ENCODE measurements at regions not wholly inside any gene's neighbourhood (a gene's known extent, or its start where the extent isn't known, plus 50 kb on each side); places are given as distances from the start of the nearest gene placed in this dataset.

DNA sequence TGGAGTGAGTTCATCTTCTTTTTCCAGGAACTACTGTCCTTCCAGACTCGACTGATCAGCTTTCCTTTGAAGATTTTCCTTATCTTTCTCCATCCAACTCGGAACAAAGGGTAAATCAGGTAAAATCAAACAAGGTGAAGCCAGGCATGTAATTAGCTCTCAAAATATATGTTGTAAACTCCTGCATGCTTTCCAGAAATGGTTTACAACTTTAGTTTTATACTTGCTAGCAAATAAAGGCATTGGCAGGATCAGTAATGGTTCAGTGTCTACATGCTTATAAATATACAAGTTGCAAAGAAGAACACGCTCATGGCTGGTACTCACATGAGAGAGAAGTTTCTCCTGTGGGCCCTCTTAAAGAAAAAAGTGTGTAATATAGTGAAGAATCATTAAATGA, 102.5 kb downstream of the FSCB start:
- TF ChIP-seq JUND (IDR thresholded peaks at IDR 0.05) (no peak), TCF12 (IDR thresholded peaks at IDR 0.05) (no peak), TAF1 (IDR thresholded peaks at IDR 0.05; ENCODE audit: borderline replicate concordance, low read depth, low read length) (no peak), EZH2phosphoT487 (IDR thresholded peaks at IDR 0.05; ENCODE audit: borderline replicate concordance, low read depth) (no peak), RAD21 (IDR thresholded peaks at IDR 0.05; ENCODE audit: low read length) (no peak), MXI1 (IDR thresholded peaks at IDR 0.05; ENCODE audit: low read depth, low read length) (no peak)
- TF ChIP-seq, protein P1, sequence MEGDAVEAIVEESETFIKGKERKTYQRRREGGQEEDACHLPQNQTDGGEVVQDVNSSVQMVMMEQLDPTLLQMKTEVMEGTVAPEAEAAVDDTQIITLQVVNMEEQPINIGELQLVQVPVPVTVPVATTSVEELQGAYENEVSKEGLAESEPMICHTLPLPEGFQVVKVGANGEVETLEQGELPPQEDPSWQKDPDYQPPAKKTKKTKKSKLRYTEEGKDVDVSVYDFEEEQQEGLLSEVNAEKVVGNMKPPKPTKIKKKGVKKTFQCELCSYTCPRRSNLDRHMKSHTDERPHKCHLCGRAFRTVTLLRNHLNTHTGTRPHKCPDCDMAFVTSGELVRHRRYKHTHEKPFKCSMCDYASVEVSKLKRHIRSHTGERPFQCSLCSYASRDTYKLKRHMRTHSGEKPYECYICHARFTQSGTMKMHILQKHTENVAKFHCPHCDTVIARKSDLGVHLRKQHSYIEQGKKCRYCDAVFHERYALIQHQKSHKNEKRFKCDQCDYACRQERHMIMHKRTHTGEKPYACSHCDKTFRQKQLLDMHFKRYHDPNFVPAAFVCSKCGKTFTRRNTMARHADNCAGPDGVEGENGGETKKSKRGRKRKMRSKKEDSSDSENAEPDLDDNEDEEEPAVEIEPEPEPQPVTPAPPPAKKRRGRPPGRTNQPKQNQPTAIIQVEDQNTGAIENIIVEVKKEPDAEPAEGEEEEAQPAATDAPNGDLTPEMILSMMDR (IDR thresholded peaks at IDR 0.05), result no peak
- TF ChIP-seq, protein P2, sequence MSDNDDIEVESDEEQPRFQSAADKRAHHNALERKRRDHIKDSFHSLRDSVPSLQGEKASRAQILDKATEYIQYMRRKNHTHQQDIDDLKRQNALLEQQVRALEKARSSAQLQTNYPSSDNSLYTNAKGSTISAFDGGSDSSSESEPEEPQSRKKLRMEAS (IDR thresholded peaks at IDR 0.05; ENCODE audit: low read depth), result no peak
- TF ChIP-seq, protein P3, sequence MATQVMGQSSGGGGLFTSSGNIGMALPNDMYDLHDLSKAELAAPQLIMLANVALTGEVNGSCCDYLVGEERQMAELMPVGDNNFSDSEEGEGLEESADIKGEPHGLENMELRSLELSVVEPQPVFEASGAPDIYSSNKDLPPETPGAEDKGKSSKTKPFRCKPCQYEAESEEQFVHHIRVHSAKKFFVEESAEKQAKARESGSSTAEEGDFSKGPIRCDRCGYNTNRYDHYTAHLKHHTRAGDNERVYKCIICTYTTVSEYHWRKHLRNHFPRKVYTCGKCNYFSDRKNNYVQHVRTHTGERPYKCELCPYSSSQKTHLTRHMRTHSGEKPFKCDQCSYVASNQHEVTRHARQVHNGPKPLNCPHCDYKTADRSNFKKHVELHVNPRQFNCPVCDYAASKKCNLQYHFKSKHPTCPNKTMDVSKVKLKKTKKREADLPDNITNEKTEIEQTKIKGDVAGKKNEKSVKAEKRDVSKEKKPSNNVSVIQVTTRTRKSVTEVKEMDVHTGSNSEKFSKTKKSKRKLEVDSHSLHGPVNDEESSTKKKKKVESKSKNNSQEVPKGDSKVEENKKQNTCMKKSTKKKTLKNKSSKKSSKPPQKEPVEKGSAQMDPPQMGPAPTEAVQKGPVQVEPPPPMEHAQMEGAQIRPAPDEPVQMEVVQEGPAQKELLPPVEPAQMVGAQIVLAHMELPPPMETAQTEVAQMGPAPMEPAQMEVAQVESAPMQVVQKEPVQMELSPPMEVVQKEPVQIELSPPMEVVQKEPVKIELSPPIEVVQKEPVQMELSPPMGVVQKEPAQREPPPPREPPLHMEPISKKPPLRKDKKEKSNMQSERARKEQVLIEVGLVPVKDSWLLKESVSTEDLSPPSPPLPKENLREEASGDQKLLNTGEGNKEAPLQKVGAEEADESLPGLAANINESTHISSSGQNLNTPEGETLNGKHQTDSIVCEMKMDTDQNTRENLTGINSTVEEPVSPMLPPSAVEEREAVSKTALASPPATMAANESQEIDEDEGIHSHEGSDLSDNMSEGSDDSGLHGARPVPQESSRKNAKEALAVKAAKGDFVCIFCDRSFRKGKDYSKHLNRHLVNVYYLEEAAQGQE (IDR thresholded peaks at IDR 0.05; ENCODE audit: low read depth, low read length), result no peak
- TF ChIP-seq, protein P4, sequence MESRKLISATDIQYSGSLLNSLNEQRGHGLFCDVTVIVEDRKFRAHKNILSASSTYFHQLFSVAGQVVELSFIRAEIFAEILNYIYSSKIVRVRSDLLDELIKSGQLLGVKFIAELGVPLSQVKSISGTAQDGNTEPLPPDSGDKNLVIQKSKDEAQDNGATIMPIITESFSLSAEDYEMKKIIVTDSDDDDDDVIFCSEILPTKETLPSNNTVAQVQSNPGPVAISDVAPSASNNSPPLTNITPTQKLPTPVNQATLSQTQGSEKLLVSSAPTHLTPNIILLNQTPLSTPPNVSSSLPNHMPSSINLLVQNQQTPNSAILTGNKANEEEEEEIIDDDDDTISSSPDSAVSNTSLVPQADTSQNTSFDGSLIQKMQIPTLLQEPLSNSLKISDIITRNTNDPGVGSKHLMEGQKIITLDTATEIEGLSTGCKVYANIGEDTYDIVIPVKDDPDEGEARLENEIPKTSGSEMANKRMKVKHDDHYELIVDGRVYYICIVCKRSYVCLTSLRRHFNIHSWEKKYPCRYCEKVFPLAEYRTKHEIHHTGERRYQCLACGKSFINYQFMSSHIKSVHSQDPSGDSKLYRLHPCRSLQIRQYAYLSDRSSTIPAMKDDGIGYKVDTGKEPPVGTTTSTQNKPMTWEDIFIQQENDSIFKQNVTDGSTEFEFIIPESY (IDR thresholded peaks at IDR 0.05; ENCODE audit: borderline replicate concordance, low read depth), result no peak
- TF ChIP-seq, protein P5, sequence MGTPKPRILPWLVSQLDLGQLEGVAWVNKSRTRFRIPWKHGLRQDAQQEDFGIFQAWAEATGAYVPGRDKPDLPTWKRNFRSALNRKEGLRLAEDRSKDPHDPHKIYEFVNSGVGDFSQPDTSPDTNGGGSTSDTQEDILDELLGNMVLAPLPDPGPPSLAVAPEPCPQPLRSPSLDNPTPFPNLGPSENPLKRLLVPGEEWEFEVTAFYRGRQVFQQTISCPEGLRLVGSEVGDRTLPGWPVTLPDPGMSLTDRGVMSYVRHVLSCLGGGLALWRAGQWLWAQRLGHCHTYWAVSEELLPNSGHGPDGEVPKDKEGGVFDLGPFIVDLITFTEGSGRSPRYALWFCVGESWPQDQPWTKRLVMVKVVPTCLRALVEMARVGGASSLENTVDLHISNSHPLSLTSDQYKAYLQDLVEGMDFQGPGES (IDR thresholded peaks at IDR 0.05; ENCODE audit: low read depth, low read length), result no peak

Data from SK-N-SH (cell line).